Activated T-helper 2 cell treated with anti-CD3 and anti-CD28 coated beads, Interferon-gamma antibody, Interleukin-2, Interleukin-4, amounts not matched to agents 10 μg/mL and 5 μg/mL and 100 μg/mL, durations not matched to agents 14 hours and 24 hours and 36 hours (primary cell): ENCODE measurements at regions not wholly inside any gene's neighbourhood (a gene's known extent, or its start where the extent isn't known, plus 50 kb on each side); places are given as distances from the start of the nearest gene placed in this dataset.

Experiments used
- DNase-seq: peaks from one replicate; pipeline ENCODE4 v3.0.0; 2021; ENCODE audit warnings: low spot score
- H3K27ac Mint-ChIP-seq: one replicate; pipeline ENCODE4 v1.8.0; 2021; ENCODE audit warnings: mixed read lengths
- H3K27me3 Mint-ChIP-seq: one replicate; pipeline ENCODE4 v1.8.0; 2021; ENCODE audit warnings: low read depth, mixed read lengths
- H3K36me3 Mint-ChIP-seq: one replicate; pipeline ENCODE4 v1.8.0; 2021; ENCODE audit warnings: low read depth, mixed read lengths
- H3K4me1 Mint-ChIP-seq: one replicate; pipeline ENCODE4 v1.8.0; 2021; ENCODE audit warnings: low read depth, mixed read lengths
- H3K4me3 Mint-ChIP-seq: one replicate; pipeline ENCODE4 v1.8.0; 2021; ENCODE audit warnings: low read depth, mild to moderate bottlenecking, moderate library complexity, mixed read lengths
- H3K9me3 Mint-ChIP-seq: one replicate; pipeline ENCODE4 v1.8.0; 2021; ENCODE audit warnings: mixed read lengths
- intact Hi-C: fragments of 100-400 bp; cut with micrococcal nuclease; formaldehyde crosslinking; loops from one replicate; pipeline ENCODE4 v1.15.1; 2023

DNA sequence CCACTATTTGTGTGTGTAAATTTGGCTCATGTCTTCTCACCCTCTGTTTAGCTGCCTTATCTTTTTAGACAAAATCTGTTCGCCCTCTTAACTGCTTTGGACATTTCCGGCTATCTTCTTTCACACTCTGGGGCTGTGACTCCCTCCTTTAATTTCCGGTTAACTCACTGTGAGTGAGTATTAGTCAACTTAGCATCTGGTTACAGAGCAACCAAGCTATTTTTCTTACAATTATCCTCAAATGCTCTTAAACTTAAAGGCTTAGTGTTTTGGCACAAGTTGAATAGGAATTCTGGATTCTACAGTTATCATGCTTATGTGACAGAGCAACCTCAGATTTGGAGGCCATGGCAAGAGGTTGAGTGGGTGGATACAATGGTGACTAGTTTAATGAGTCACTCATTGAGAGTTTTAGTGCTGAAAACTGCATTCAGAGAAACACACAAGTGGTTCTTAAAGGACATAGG, 177.6 kb upstream of the SEMA3A start:
- DNase-seq, result no peak
- H3K4me1 Mint-ChIP-seq, result no peaks in the 10 kb centered on the region
- no peaks in the 10 kb centered on the region for H3K9me3 Mint-ChIP-seq
- no peak overlapping the region for H3K4me3 Mint-ChIP-seq
- H3K27ac Mint-ChIP-seq, result no peak overlapping the region
- intact Hi-C loops, result no loop called here
- H3K36me3 Mint-ChIP-seq, result no peaks in the 10 kb centered on the region
- H3K27me3 Mint-ChIP-seq, result no peaks in the 10 kb centered on the region

DNA sequence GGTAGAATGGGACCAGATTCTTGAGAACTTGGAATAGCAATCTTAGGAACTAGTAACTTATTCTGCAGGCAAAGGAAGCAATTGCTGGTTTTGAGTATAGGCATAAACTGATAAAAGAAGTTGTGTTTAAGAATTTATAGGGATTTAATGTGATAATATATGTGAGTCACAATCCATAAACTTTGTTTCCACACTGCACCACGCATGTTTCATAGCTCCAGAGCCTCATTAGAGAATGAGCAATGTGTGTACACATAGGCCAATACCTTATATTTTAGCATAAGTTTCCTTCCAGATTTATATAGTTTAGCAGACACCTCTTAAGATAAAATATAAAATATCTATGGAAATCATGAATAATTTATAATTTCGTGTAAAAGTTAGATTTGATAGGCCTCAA, 175.5 kb upstream of the SEMA3A start:
- no peak overlapping the region for H3K4me3 Mint-ChIP-seq
- H3K27me3 Mint-ChIP-seq, result no peaks in the 10 kb centered on the region
- intact Hi-C loops, result no loop called here
- H3K4me1 Mint-ChIP-seq, result no peaks in the 10 kb centered on the region
- H3K9me3 Mint-ChIP-seq, result no peaks in the 10 kb centered on the region
- H3K27ac Mint-ChIP-seq, result no peak overlapping the region
- no peaks in the 10 kb centered on the region for H3K36me3 Mint-ChIP-seq
- DNase-seq, result no peak

DNA sequence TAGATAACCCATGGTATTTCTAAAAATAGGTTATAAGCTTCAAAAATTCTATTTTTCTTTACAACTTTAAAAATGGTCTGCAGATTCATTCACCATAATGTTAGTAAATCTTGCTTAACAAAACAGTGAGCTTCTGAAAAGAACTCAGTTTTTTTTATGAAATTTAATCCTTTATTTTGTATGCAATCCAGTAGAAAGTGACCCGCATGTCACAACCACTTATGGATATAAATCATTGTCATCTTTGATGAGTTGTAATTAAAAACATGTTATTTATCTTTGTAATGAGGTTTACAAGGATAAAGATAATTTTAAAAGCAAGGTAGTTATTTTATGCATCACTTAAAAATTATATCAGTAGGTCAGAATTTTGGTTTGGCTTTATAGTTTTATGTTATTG, 173.5 kb upstream of the SEMA3A start:
- intact Hi-C loops, result no loop called here
- Mint-ChIP-seq H3K9me3 (no peaks in the 10 kb centered on the region), H3K4me3 (no peak overlapping the region), H3K4me1 (no peaks in the 10 kb centered on the region), H3K36me3 (no peaks in the 10 kb centered on the region), H3K27me3 (no peaks in the 10 kb centered on the region), H3K27ac (no peak overlapping the region)
- DNase-seq, result no peak

DNA sequence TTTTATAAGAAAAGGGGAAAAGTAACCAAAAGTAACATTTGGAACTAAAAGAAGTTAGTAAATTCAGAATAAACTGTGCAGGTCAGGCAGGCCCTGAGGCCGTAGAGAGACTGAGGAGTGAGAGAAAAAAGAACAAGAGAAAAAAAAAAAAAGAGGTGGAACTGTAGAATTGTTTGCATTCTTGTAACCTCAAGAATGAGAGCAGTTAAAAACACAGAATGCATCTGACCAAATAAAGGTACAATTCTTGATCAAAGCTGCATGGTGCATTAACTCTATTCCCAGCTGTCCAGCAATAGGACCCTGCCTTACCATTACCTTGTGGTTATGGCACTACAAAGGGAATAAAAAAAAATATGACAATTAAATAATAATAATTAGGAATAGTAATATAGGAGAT, 170.1 kb upstream of the SEMA3A start:
- Mint-ChIP-seq H3K4me1 (no peaks in the 10 kb centered on the region), H3K4me3 (no peak overlapping the region), H3K9me3 (no peaks in the 10 kb centered on the region), H3K27me3 (no peaks in the 10 kb centered on the region), H3K36me3 (no peaks in the 10 kb centered on the region), H3K27ac (no peak overlapping the region)
- no peak for DNase-seq
- intact Hi-C loops, result no loop called here

DNA sequence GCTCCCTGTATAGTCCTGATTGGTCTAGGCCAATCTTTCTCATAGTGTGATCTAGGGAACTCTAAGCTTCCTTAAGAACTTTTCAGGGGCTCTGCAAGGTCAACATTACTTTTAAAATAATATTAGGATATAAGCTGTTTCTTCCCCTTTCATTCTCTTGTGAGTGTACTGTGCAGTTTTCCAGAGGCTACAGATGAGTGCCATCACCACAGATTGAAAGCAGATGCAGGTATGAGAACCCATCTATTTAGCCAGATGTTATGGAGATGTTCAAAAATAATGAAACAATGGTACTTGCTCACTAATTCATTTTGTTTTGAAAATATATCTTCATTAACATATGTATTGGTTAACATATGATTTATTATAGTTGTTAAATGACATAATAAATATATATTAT, 169.2 kb upstream of the SEMA3A start:
- no peak overlapping the region for H3K4me3 Mint-ChIP-seq

DNA sequence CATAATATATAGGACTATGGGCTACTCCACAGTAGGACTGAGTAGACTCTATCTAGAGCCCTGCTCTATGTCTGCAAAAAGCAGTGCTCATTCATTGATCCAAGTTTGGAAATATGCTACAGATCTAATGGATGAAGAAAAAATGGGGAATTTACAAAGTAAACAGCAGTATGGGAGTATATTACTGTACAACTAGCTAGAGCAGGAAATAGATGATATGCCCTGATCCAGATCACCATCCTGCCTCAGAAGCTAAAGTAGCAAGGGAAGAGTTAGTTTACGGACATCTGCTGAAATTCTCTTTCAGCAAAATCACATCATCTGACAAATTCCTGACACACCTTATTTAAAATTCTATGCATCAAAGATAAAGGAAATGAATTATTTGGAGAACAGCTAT, 168.2 kb upstream of the SEMA3A start:
- intact Hi-C loops, result no loop called here
- Mint-ChIP-seq H3K9me3 (no peaks in the 10 kb centered on the region), H3K27me3 (no peaks in the 10 kb centered on the region), H3K4me1 (no peaks in the 10 kb centered on the region), H3K27ac (no peak overlapping the region), H3K36me3 (no peaks in the 10 kb centered on the region), H3K4me3 (no peak overlapping the region)
- DNase-seq, result no peak

More for the DNA sequence above, 169.2 kb upstream of the SEMA3A start:
- intact Hi-C loops, result no loop called here
- Mint-ChIP-seq H3K27ac (no peak overlapping the region), H3K4me1 (no peaks in the 10 kb centered on the region), H3K36me3 (no peaks in the 10 kb centered on the region), H3K27me3 (no peaks in the 10 kb centered on the region), H3K9me3 (no peaks in the 10 kb centered on the region)
- no peak for DNase-seq

DNA sequence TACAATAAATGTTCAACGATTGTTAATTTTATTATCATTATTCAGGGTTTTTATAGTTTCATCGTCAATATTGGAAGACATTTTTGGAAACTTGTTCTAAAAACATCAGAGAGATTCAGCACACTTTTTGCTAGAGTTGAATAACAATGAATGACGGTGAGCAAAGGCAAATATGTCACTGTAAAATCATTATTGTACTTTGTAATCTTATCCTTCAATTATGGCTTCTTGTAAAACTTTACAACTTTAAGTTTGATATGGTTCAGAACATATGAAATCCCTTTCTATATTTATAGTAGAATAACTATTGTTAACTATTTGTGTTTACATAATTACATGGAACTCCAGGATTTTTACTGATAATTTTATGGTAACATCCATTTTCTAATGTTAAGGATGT, 167.8 kb upstream of the SEMA3A start:
- H3K36me3 Mint-ChIP-seq, result no peaks in the 10 kb centered on the region
- no peak for DNase-seq
- intact Hi-C loops, result no loop called here
- H3K27ac Mint-ChIP-seq, result no peak overlapping the region
- H3K4me3 Mint-ChIP-seq, result no peak overlapping the region
- H3K9me3 Mint-ChIP-seq, result no peaks in the 10 kb centered on the region
- H3K4me1 Mint-ChIP-seq, result no peaks in the 10 kb centered on the region
- H3K27me3 Mint-ChIP-seq, result no peaks in the 10 kb centered on the region

DNA sequence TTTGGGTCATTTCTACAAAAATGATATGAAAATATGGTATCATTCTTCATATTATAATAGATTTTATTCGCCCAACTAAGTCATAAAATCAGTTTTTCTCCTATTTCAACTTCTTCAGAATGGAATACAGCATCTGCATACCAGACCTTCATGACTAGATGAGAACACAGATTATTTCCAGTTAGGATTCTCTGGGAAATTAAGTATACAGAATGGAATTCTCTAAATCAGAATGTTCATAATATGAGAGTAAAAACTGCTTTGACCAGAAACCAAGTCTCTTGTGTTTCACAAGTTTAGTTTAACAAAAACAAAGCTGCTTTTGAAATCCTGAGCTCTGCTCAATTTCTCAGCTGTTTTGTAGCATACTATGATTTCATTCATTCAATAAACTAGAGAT, 160.3 kb upstream of the SEMA3A start:
- H3K4me1 Mint-ChIP-seq, result no peaks in the 10 kb centered on the region
- no peaks in the 10 kb centered on the region for H3K9me3 Mint-ChIP-seq
- no peak for DNase-seq
- H3K27ac Mint-ChIP-seq, result no peak overlapping the region
- no peaks in the 10 kb centered on the region for H3K27me3 Mint-ChIP-seq
- intact Hi-C loops, result no loop called here
- H3K4me3 Mint-ChIP-seq, result no peak overlapping the region
- no peaks in the 10 kb centered on the region for H3K36me3 Mint-ChIP-seq

DNA sequence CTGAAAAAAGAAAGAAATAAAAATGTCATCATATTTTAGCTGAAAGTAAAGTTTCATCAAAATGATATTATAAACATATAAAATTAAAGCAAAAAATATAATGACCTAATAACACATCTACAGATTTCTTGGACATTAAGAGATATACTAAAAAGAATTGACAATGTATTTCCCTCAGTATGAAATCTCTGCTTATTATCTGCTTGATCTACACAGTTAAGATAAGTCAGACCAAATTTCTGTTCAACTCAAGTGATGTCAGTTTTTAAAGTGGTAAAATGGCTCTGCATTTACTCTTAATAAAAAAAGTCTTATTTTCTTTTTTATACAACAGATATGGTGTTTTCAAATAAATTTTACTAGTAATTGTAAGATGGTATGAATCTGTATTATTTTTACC, 159.4 kb upstream of the SEMA3A start:
- H3K4me1 Mint-ChIP-seq, result no peaks in the 10 kb centered on the region
- no peak overlapping the region for H3K27ac Mint-ChIP-seq
- no peaks in the 10 kb centered on the region for H3K36me3 Mint-ChIP-seq
- H3K4me3 Mint-ChIP-seq, result no peak overlapping the region
- no peaks in the 10 kb centered on the region for H3K9me3 Mint-ChIP-seq
- DNase-seq, result no peak
- intact Hi-C loops, result no loop called here
- no peaks in the 10 kb centered on the region for H3K27me3 Mint-ChIP-seq

DNA sequence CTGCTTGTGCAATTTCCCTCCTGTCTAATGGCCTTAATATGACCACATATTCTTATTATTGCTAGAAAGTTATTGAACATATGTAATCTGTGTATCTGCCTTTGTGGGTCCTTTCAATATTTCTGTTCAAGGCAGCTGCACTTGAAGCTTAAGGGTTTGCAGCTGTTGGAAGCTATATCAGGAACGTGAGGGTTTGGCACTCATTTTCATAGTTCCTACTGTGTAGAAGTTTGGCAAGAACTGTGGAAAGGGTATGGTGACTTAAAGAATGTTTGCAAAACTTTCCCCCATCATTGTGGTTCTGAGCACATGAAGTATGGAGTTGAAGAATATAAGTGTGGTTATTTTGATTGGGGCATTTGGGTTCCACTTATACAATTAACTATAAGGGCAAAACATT, 144.7 kb upstream of the SEMA3A start:
- H3K27me3 Mint-ChIP-seq, result no peaks in the 10 kb centered on the region
- H3K4me3 Mint-ChIP-seq, result no peak overlapping the region
- H3K9me3 Mint-ChIP-seq, result no peaks in the 10 kb centered on the region
- no peak for DNase-seq
- no peak overlapping the region for H3K27ac Mint-ChIP-seq
- no peaks in the 10 kb centered on the region for H3K4me1 Mint-ChIP-seq
- intact Hi-C loops, result no loop called here
- no peaks in the 10 kb centered on the region for H3K36me3 Mint-ChIP-seq

DNA sequence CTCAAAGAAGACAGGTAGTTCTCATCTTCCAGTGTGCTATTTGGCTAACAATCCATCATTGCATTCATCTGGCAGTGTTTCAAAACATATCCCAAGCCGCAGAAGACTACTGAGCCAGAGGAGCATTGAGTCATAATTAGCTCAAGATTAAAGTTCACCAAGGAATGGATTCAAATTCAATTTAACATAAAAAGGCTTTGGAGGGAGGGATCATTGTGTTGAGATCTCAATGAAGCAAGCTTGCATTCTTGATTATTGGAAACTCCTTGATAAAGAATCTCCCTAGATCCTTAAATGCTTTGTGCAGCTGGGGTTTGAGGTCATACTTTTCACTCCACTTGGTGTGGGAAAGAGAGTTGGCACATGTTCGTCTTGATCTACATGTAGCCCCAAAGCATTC, 142.8 kb upstream of the SEMA3A start:
- intact Hi-C loops, result no loop called here
- Mint-ChIP-seq H3K27me3 (no peaks in the 10 kb centered on the region), H3K36me3 (no peaks in the 10 kb centered on the region), H3K9me3 (no peaks in the 10 kb centered on the region), H3K4me3 (no peak overlapping the region), H3K4me1 (no peaks in the 10 kb centered on the region), H3K27ac (no peak overlapping the region)
- DNase-seq, result no peak

DNA sequence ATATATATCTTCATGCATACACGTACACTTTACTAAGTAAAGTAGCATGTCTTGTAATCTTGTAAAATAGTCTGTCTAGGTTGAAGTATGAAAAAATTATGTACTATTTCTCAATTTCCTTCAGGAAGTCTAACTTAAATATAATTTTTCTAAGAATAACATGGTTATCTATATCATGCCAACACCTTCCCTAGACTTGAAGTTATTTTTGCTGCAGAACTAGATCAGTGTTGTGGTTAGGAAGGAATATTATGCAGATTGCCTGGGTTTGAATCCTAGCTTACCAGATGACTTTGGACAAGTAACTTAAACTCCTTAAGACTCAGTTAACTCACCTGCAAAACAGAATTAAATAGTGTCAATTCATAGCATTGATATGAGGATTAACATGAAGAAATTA, 142.2 kb upstream of the SEMA3A start:
- H3K4me3 Mint-ChIP-seq, result no peak overlapping the region
- H3K4me1 Mint-ChIP-seq, result no peaks in the 10 kb centered on the region
- H3K36me3 Mint-ChIP-seq, result no peaks in the 10 kb centered on the region
- no peak overlapping the region for H3K27ac Mint-ChIP-seq
- H3K9me3 Mint-ChIP-seq, result no peaks in the 10 kb centered on the region
- no peaks in the 10 kb centered on the region for H3K27me3 Mint-ChIP-seq
- intact Hi-C loops, result no loop called here
- DNase-seq, result no peak

DNA sequence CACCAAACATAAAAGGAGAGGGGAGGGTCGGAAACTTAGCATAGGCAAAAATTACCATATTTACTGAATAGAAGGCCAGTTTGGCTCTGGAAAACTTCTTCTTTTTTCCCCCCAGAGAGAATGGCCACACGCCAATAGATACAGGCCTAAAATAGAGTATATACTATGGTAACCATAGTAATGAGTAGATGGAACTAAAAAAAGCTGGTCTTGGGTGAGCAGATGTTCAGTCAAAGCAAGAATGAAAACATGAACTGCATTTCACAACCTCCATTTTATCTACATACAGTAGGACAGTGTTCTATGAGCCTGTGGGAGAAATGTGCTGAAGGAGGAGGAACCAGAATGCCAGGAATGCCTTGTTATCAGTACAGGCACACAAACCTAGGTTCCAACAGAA, 141.7 kb upstream of the SEMA3A start:
- no peak for DNase-seq
- Mint-ChIP-seq H3K4me1 (no peaks in the 10 kb centered on the region), H3K27me3 (no peaks in the 10 kb centered on the region), H3K27ac (no peak overlapping the region), H3K9me3 (no peaks in the 10 kb centered on the region), H3K4me3 (no peak overlapping the region), H3K36me3 (no peaks in the 10 kb centered on the region)
- intact Hi-C loops, result no loop called here

DNA sequence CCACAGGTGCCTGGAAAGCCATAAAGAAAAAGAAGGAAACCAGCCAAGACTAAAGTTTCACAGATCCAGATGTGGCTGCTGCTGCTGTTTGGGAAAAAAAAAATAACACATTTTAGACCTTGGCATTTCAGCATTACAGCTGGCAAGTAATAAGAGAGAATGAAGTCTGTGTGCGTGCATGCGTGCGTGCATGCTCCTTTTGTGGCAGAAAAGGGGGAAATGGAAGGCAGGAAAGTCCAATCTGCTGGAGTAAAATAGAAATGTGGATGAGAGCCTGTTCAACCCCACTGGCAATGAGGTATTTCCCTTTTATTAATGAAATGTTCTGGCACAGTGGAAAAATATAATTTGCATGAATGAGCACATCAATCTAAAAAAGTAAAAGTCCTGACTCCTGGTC, 137.0 kb upstream of the SEMA3A start:
- no peaks in the 10 kb centered on the region for H3K9me3 Mint-ChIP-seq
- no peak for DNase-seq
- no peaks in the 10 kb centered on the region for H3K27me3 Mint-ChIP-seq
- H3K4me3 Mint-ChIP-seq, result no peak overlapping the region
- no peaks in the 10 kb centered on the region for H3K36me3 Mint-ChIP-seq
- H3K4me1 Mint-ChIP-seq, result no peaks in the 10 kb centered on the region
- no peak overlapping the region for H3K27ac Mint-ChIP-seq
- intact Hi-C loops, result no loop called here
